Prostate gland (tissue), 2 donors: ENCODE measurements at regions not wholly inside any gene's neighbourhood (a gene's known extent, or its start where the extent isn't known, plus 50 kb on each side); places are given as distances from the start of the nearest gene placed in this dataset.

Source experiments
- CTCF ChIP-seq, 4 experiments: fragments of 200-600 bp in 2 of 4; fragments of 450-650 bp in 2 of 4; sonication (generic) in 2 of 4; IDR thresholded peaks; 1 replicate in 3 of 4; 2 replicates in 1 of 4; pipeline ENCODE4 v1.5.1; 2016 to 2019; ENCODE audit warnings: antibody characterized with exemption in 4 of 4, mild to moderate bottlenecking in 2 of 4, moderate library complexity in 2 of 4
- POLR2A ChIP-seq: fragments of 450-650 bp; IDR thresholded peaks from one replicate; pipeline ENCODE4 v1.6.1; 2016; ENCODE audit warnings: antibody characterized with exemption, mild to moderate bottlenecking

GRCh38 chr12:88945051-88945732 is 364.9 kb upstream of the KITLG start:
- TF ChIP-seq CTCF (IDR thresholded peaks at IDR 0.05), result no peak
- no peak for TF ChIP-seq POLR2A
